8988T (cell line): ENCODE measurements at regions not wholly inside any gene's neighbourhood (a gene's known extent, or its start where the extent isn't known, plus 50 kb on each side); places are given as distances from the start of the nearest gene placed in this dataset.

Experiments
- DNase-seq: peaks from one replicate; pipeline ENCODE4 v3.0.0; 2011

- no peak for DNase-seq
These were observed 323.1 kb downstream of the ZPLD1 start for GRCh38 chr3:102757950-102758349.

DNA sequence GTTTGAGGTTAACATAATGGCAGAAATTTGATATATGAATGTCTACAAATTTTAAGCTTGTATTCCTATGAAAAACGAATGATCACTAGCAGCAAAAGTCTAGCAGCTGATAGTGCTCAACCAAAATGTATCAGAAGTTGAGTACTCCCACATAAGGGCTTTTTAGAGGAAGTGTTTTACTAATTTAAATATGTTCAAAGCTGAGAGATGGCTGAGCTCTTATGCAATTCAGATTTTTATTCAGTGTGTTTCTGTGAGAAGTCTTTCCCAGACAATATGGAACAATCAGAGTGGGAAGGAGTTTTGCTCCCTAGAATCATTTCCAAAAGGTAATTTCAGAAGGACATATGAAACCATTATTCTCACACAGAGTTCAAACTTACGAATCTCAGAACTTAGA, 327.0 kb downstream of the ZPLD1 start:
- no peak for DNase-seq

GRCh38 chr3:102790747-102791325, 356.0 kb downstream of the ZPLD1 start:
- DNase-seq = no peak

- no peak for DNase-seq
These were observed 357.1 kb downstream of the ZPLD1 start for GRCh38 chr3:102791641-102792589.

- no peak for DNase-seq
These were observed 362.0 kb downstream of the ZPLD1 start for GRCh38 chr3:102796804-102797203.

DNA sequence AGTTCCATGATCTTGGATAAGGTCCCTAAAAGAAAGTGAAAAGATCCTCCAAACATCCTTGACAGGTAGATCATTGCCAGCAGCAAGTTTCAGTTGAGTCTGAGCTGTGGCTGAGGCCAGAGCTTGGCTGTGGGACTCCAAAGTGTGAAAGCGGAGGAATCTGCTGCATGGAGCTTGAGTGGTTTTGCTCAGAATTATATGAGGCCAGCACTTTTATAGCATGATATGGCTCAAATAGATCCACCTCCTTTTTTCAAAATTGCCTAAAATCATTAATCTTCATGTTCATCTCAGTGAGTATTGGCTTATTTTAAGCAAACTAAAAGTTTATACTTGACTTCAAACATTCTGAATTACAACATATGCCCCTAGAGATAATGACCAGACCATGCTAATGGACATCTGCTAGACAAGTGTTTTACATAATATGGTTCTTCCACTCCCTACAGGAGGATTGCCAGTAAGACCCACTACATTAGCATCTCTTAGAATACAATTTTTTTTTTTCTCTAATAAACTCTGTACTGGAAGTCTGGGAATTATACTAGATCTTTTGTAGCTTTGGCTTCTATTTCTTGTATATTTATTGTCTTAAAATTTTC, 368.1 kb downstream of the ZPLD1 start:
- DNase-seq = no peak

DNA sequence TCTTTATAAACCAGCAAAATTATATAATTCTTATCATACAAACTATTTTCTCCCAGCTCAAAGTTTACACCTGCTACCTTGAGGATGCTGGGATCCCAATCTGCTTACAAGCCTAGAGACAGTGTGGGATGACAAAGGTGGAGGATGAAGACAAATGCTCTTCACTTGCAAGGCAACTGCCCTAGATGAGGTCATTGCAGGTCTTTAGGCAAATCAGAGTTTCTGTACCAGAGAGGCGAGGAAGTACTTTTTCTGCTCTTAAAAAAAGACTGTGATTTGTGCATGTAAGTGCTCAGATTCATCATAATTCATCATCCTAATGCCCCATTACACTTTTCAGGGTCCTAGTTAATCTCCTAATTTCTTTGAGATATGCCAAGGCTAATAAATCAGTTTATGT, 376.1 kb downstream of the ZPLD1 start:
- DNase-seq = no peak

GRCh38 chr3:102826636-102827035, 391.8 kb downstream of the ZPLD1 start:
- DNase-seq = no peak

DNA sequence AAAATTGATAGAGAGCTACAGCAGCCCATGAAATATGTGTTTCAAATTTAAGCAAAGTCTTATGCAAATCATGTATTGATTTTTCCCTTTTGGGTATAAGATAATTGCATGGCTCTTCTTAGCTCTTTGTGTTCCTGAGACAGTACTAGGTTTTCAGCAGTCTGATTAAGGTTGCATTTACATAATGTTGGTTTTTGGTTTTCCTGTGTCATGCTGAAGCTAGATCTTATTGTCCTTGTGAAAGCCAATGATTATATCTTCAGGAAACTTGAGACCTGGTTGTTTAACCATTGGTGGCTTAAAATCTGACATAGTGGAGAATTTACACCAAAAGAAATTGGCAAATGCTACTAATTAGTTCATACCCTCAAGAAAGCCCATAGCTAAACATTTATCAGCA, 392.6 kb downstream of the ZPLD1 start:
- no peak for DNase-seq

DNA sequence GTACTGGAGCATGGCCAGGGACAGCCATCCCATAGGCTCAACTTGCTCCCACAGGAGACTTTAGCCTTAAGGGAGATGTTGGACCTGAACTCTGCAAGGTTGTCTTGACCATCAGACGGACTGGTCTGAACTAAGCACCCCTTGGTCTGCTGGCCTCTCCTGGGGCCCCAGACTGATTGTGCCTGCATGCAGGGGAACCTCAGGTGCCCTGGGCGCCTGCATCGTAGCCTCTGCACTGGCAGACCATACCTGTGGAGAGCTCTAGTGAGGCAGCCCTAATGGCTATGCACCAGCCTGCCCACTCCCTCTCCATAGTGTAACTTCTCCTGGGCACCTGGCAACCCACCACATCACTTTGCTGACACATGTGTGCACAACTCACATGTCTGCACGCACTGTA, 395.6 kb downstream of the ZPLD1 start:
- DNase-seq = no peak

GRCh38 chr3:102841866-102842265, 407.1 kb downstream of the ZPLD1 start:
- no peak for DNase-seq

- no peak for DNase-seq
These were observed 432.0 kb downstream of the ZPLD1 start for GRCh38 chr3:102866845-102867244.

DNA sequence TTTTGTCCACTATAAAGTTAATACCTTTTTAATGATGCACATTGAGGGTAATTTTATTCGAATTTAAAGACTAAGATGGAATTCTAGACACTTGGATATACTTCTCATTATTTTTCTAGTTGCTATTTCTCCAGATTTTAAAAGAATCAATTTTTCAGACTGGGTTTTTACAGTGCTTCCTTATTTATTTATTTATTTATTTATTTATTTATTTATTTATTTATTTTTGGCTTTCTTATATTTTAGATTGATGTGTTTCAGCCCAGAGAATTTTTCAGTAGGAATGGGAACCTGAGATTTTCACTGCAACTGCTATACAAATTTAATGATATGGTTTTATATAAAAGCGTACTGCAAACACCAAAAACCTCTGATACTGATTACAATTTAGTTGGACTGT, 448.7 kb downstream of the ZPLD1 start:
- no peak for DNase-seq

- no peak for DNase-seq
These were observed 450.5 kb downstream of the ZPLD1 start for GRCh38 chr3:102885289-102885688.

DNA sequence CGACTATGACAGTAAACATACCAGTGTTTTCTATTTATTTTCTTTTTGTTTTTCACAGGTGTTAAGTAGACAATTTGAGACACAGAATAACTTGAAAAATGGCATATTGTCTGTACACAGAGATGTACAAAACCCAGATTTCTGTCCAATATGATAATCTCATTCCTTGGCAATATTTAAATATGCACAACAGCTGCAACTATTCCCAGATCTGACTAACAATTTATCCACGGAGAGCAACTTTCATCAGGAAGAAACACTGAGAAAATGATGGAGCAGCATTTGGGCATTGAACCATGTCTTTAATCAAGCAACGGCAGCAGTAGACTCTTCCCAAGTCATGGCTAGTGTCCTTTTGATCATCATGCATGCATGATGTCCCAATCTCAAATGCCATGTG, 452.6 kb downstream of the ZPLD1 start:
- DNase-seq = no peak

- no peak for DNase-seq
These were observed 462.2 kb downstream of the ZPLD1 start for GRCh38 chr3:102896851-102897621.

- no peak for DNase-seq
These were observed 469.8 kb downstream of the ZPLD1 start for GRCh38 chr3:102904629-102905028.

DNA sequence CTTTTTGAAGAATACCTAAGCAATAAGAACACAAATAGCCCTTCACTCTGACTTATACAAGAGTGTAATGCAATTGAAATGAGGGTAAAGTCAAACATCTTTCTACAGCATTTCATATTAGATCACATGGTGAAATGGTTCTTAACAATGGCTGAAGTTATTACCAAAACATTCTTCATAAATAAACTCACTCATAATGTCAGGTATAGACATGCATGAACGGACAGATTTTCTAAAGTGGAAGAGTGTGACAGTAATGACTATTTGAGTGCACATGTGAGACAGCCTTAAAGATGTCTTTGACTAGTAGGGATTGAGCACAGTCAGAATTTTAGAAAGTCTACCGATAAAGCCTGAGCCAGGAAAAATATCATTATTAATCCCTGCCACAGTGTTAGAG, 471.0 kb downstream of the ZPLD1 start:
- no peak for DNase-seq

GRCh38 chr3:102906818-102907217, 472.0 kb downstream of the ZPLD1 start:
- DNase-seq = no peak

GRCh38 chr3:102909904-102910303, 475.1 kb downstream of the ZPLD1 start:
- DNase-seq = no peak

- no peak for DNase-seq
These were observed 481.7 kb downstream of the ZPLD1 start for GRCh38 chr3:102916532-102916931.

- DNase-seq = no peak
These were observed 491.8 kb downstream of the ZPLD1 start for GRCh38 chr3:102926618-102927017.

- DNase-seq = no peak
These were observed 498.6 kb downstream of the ZPLD1 start for GRCh38 chr3:102933377-102933776.
